ENCODE measurements at regions not wholly inside any gene's neighbourhood (a gene's known extent, or its start where the extent isn't known, plus 50 kb on each side); places are given as distances from the start of the nearest gene placed in this dataset.

GRCh38 chr16:62503073-62503472, 466.8 kb upstream of the CDH8 start:
- no peak for DNase-seq (ENCODE audit: low read depth)
- no peak overlapping the region for H3K4me3 ChIP-seq (ENCODE audit: control insufficient read depth, low read depth, low read length)
- TF ChIP-seq CTCF (conservative IDR thresholded peaks at IDR 0.05; ENCODE audit: control insufficient read depth, insufficient read depth, low read depth, low read length): no peak

- DNase-seq (ENCODE audit: low read depth): no peak
- H3K4me3 ChIP-seq (ENCODE audit: control insufficient read depth, low read depth, low read length): no peak overlapping the region
- no peak for TF ChIP-seq CTCF (conservative IDR thresholded peaks at IDR 0.05; ENCODE audit: control insufficient read depth, insufficient read depth, low read depth, low read length)
These were observed 442.7 kb upstream of the CDH8 start for GRCh38 chr16:62478903-62479458.

GRCh38 chr16:62477796-62478195, 441.6 kb upstream of the CDH8 start:
- no peak for DNase-seq (ENCODE audit: low read depth)
- TF ChIP-seq CTCF (conservative IDR thresholded peaks at IDR 0.05; ENCODE audit: control insufficient read depth, insufficient read depth, low read depth, low read length): no peak

DNA sequence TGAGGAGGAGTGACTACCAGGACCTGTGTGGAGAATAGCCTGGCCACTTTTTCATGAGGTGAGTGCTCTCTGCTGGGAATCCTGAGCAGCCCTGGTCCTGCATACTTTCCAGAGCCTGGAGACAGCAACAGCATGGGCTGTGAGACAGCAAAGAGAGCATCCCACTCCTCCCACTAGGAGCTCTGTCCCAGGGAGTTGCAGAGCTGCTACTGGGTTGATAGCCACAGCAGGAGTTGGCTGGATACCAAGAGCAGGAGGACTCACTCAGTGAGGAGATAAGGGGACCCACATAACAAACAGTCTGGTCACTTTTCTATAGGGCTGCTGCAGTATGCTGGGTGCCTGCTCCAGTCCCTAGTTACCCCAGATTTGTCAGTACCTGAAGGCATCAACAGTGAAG, 439.3 kb upstream of the CDH8 start:
- no peak for TF ChIP-seq CTCF (conservative IDR thresholded peaks at IDR 0.05; ENCODE audit: control insufficient read depth, insufficient read depth, low read depth, low read length)
- DNase-seq (ENCODE audit: low read depth): no peak
- H3K4me3 ChIP-seq (ENCODE audit: control insufficient read depth, low read depth, low read length): no peak overlapping the region

More at GRCh38 chr16:62477796-62478195, 441.6 kb upstream of the CDH8 start:
- H3K4me3 ChIP-seq (ENCODE audit: control insufficient read depth, low read depth, low read length): no peak overlapping the region

DNA sequence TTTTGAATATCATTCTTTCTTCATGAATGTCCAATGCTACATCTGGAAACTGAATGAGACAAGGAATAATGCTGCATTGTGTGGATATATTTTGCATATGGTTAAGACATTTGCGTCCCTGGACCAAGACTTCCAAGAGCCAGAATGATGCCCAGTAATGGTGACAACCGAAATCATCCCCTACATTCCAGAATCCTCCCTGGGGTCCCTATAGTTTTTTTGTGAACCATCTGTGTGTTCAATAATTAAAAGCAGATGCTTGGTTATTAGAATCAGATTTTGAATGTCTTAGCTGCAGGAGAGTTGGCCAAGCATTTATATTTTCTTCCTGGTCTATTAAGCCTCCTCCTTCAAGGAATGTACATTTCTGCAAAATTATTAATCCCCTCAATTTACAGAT, 426.7 kb upstream of the CDH8 start:
- H3K4me3 ChIP-seq (ENCODE audit: control insufficient read depth, low read depth, low read length): no peak overlapping the region
- DNase-seq (ENCODE audit: low read depth): no peak
- TF ChIP-seq CTCF (conservative IDR thresholded peaks at IDR 0.05; ENCODE audit: control insufficient read depth, insufficient read depth, low read depth, low read length): no peak

DNA sequence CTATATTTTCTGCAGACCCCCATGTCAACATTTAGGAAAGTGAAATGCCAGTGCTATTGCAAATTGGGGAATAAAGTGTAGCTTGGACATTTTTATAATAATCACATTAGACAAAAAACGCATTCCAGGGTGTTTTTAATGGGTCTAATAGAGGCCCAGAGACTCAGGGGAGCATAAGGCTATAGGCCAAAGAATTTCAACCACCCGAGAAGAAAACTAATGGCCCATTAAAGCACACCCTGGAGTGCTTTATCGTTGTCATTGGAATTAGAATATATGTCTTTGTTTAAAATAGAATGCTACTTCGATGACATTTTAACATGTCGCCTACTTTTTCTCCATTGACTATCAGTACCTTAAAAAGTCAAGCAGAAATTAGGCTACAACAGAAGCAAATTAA, 414.1 kb upstream of the CDH8 start:
- no peak for DNase-seq (ENCODE audit: low read depth)
- H3K4me3 ChIP-seq (ENCODE audit: control insufficient read depth, low read depth, low read length): no peak overlapping the region
- TF ChIP-seq CTCF (conservative IDR thresholded peaks at IDR 0.05; ENCODE audit: control insufficient read depth, insufficient read depth, low read depth, low read length): no peak

DNA sequence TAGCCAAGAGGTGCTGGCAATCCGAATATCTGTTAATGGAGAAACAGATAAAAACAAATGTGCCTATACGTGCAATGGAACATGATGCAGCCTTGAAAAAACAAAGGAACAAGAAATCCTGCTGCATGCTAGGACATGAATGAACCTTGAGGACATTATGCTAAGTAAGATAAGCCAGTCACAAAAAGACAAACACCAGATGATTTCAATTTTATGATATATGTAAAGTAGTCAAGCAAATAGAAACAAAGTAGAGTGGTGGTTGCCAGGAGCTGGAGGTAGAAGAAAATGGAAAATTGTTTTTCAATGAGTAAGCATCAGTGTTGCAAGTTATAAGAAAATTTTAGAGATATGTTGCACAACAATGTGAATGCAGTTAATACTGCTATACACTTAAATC, 409.7 kb upstream of the CDH8 start:
- no peak overlapping the region for H3K4me3 ChIP-seq (ENCODE audit: control insufficient read depth, low read depth, low read length)
- TF ChIP-seq CTCF (conservative IDR thresholded peaks at IDR 0.05; ENCODE audit: control insufficient read depth, insufficient read depth, low read depth, low read length): no peak
- DNase-seq (ENCODE audit: low read depth): no peak
